Stomach (tissue), 4 donors: ENCODE measurements at regions not wholly inside any gene's neighbourhood (a gene's known extent, or its start where the extent isn't known, plus 50 kb on each side); places are given as distances from the start of the nearest gene placed in this dataset.

ENCODE experiments used
- CTCF ChIP-seq, 7 experiments: fragments of 450-650 bp in 4 of 7; fragments of 200-600 bp in 3 of 7; sonication (generic) in 3 of 7; IDR thresholded peaks; one replicate each; pipeline ENCODE4 v1.5.1; 2016 to 2019; ENCODE audit warnings: antibody characterized with exemption in 7 of 7, control low read depth in 2 of 7, mild to moderate bottlenecking in 1 of 7
- EP300 ChIP-seq: sonication (generic); formaldehyde crosslinking; IDR thresholded peaks from one replicate; pipeline ENCODE4 v1.6.1; 2017; ENCODE audit warnings: antibody characterized with exemption

GRCh38 chr5:1934801-1935429 lies 52.2 kb upstream of the IRX4 start:
- TF ChIP-seq EP300 (no peak), CTCF (IDR thresholded peaks at IDR 0.05) (no peak)
